ENCODE measurements at regions not wholly inside any gene's neighbourhood (a gene's known extent, or its start where the extent isn't known, plus 50 kb on each side); places are given as distances from the start of the nearest gene placed in this dataset.

- no peak for DNase-seq (ENCODE audit: low read depth in 2 of 2)
- no peak overlapping the region for H3K4me3 ChIP-seq (replicated peaks in 1 of 2; ENCODE audit: low read depth in 2 of 2, low read length in 2 of 2)
- TF ChIP-seq, protein P1, sequence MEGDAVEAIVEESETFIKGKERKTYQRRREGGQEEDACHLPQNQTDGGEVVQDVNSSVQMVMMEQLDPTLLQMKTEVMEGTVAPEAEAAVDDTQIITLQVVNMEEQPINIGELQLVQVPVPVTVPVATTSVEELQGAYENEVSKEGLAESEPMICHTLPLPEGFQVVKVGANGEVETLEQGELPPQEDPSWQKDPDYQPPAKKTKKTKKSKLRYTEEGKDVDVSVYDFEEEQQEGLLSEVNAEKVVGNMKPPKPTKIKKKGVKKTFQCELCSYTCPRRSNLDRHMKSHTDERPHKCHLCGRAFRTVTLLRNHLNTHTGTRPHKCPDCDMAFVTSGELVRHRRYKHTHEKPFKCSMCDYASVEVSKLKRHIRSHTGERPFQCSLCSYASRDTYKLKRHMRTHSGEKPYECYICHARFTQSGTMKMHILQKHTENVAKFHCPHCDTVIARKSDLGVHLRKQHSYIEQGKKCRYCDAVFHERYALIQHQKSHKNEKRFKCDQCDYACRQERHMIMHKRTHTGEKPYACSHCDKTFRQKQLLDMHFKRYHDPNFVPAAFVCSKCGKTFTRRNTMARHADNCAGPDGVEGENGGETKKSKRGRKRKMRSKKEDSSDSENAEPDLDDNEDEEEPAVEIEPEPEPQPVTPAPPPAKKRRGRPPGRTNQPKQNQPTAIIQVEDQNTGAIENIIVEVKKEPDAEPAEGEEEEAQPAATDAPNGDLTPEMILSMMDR (IDR thresholded peaks at IDR 0.05; ENCODE audit: low read depth, low read length), result no peak
These were observed 340.8 kb downstream of the CMPK2 start for GRCh38 chr2:6524691-6525474.

- H3K4me3 ChIP-seq (replicated peaks in 1 of 2; ENCODE audit: low read depth in 2 of 2, low read length in 2 of 2), result no peak overlapping the region
- TF ChIP-seq, protein P1 (IDR thresholded peaks at IDR 0.05; ENCODE audit: low read depth, low read length), result no peak
- no peak for DNase-seq (ENCODE audit: low read depth in 2 of 2)
These were observed 340.2 kb downstream of the CMPK2 start for GRCh38 chr2:6525475-6525964.

DNA sequence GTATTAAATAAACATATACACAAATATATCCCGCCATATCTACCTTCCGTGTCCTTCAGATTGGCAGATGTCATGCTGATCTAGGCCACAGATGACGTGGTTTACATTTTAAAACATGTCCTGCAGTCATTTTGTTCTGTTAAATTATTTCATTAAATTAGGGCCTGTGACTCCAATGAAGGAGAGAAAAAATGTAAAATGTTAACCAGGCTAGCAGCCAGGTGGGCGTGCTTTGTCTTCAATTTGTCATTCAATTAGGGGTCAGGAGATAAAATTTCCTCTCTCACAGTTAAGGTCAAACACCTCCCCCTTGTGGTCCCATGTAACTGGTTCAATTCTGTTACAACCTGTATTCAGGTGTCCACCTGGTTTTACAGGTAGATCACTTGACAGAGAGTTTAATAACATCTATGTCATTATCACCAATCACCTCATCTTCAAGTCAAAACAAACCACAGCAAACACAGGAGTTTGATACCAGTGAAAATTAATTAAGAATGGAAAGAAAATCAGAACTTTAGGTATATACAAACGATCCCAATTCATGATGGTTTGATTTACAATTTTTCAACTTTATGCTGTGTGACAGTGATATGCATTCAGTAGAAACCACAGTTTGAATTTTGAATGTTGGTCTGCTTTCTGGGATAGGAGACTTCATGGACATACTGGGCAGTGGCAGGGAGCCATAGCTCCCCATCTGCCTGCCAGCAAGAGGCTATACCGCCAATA is 339.4 kb downstream of the CMPK2 start:
- no peak for DNase-seq (ENCODE audit: low read depth in 2 of 2)
- TF ChIP-seq, protein P1 (IDR thresholded peaks at IDR 0.05; ENCODE audit: low read depth, low read length), result no peak
- H3K4me3 ChIP-seq (replicated peaks in 1 of 2; ENCODE audit: low read depth in 2 of 2, low read length in 2 of 2), result no peak overlapping the region

- no peak overlapping the region for H3K4me3 ChIP-seq (replicated peaks in 1 of 2; ENCODE audit: low read depth in 2 of 2, low read length in 2 of 2)
- TF ChIP-seq, protein P1 (IDR thresholded peaks at IDR 0.05; ENCODE audit: low read depth, low read length), result no peak
- no peak for DNase-seq (ENCODE audit: low read depth in 2 of 2)
These were observed 334.4 kb downstream of the CMPK2 start for GRCh38 chr2:6531304-6531703.

DNA sequence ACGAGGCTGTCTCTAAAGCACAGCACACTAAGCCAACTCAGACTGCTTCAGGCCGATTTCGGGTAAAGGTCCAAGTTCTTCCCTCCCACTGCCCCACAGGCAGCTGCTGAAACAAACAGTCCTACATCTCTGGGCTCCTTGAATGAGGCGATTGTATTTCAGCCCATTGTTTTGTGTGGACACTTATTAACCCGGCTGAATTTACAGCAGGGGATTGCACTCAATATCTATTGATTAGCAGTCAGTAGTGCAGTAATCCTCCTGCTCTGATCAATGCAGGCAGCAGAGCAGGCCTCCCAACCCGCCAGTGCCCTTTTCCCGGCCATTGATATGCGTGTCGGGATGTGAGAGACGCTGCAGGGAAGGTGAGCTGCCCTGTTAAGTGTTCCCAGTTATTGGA is 330.1 kb downstream of the CMPK2 start:
- no peak overlapping the region for H3K4me3 ChIP-seq (replicated peaks in 1 of 2; ENCODE audit: low read depth in 2 of 2, low read length in 2 of 2)
- no peak for DNase-seq (ENCODE audit: low read depth in 2 of 2)
- TF ChIP-seq, protein P1 (IDR thresholded peaks at IDR 0.05; ENCODE audit: low read depth, low read length), result no peak

- no peak overlapping the region for H3K4me3 ChIP-seq (replicated peaks in 1 of 2; ENCODE audit: low read depth in 2 of 2, low read length in 2 of 2)
- TF ChIP-seq, protein P1 (IDR thresholded peaks at IDR 0.05; ENCODE audit: low read depth, low read length), result no peak
- DNase-seq (ENCODE audit: low read depth in 2 of 2), result no peak
These were observed 327.1 kb downstream of the CMPK2 start for GRCh38 chr2:6538607-6539006.

All from cardiac fibroblast (primary cell).